OCI-LY1 (cell line): ENCODE measurements at regions not wholly inside any gene's neighbourhood (a gene's known extent, or its start where the extent isn't known, plus 50 kb on each side); places are given as distances from the start of the nearest gene placed in this dataset.

Experiments used
- H2AFZ ChIP-seq: fragments of 200-600 bp; sonication (generic), shearing (Covaris generic); 2 replicates; pipeline ENCODE4 v1.6.0; 2014; ENCODE audit warnings: antibody characterized with exemption, mild to moderate bottlenecking, low read length
- H3F3A ChIP-seq: fragments of 200-600 bp; sonication (generic), shearing (Covaris generic); 2 replicates; pipeline ENCODE4 v1.6.0; 2014; ENCODE audit warnings: mild to moderate bottlenecking, antibody characterized with exemption, low read length, moderate library complexity; ENCODE audit not compliant: insufficient read depth
- H3K27ac ChIP-seq: fragments of 200-600 bp; sonication (generic); 2 replicates; pipeline ENCODE4 v1.5.1; 2014; ENCODE audit warnings: low read length, mixed run types, mild to moderate bottlenecking, low read depth; ENCODE audit not compliant: poor library complexity, severe bottlenecking
- H3K27me3 ChIP-seq: fragments of 200-600 bp; sonication (generic); 2 replicates; pipeline ENCODE4 v1.6.0; 2014; ENCODE audit warnings: antibody characterized with exemption, mild to moderate bottlenecking, low read length, moderate library complexity; ENCODE audit not compliant: insufficient read depth
- H3K36me3 ChIP-seq: fragments of 200-600 bp; sonication (generic); 2 replicates; pipeline ENCODE4 v1.6.1; 2014; ENCODE audit warnings: mild to moderate bottlenecking, antibody characterized with exemption, low read length, moderate library complexity, mixed read lengths; ENCODE audit not compliant: insufficient read depth
- H3K4me1 ChIP-seq: fragments of 200-600 bp; sonication (generic); 2 replicates; pipeline ENCODE4 v1.5.1; 2014; ENCODE audit warnings: mild to moderate bottlenecking, low read length, moderate library complexity; ENCODE audit not compliant: insufficient read depth, severe bottlenecking
- H3K4me2 ChIP-seq: fragments of 200-600 bp; sonication (generic), shearing (Covaris generic); 2 replicates; pipeline ENCODE4 v1.6.1; 2014; ENCODE audit warnings: low read length
- H3K4me3 ChIP-seq: fragments of 200-600 bp; sonication (generic); 2 replicates; pipeline ENCODE4 v1.5.1; 2014; ENCODE audit warnings: low read length, low read depth, mild to moderate bottlenecking, mixed read lengths; ENCODE audit not compliant: poor library complexity, severe bottlenecking
- H3K79me2 ChIP-seq: fragments of 200-600 bp; shearing (Covaris generic); 2 replicates; pipeline ENCODE4 v1.6.1; 2016; ENCODE audit warnings: mixed run types, low read length, mixed read lengths; ENCODE audit not compliant: insufficient read depth
- H3K9ac ChIP-seq: fragments of 200-600 bp; sonication (generic), shearing (Covaris generic); 2 replicates; pipeline ENCODE4 v1.6.1; 2014; ENCODE audit warnings: mild to moderate bottlenecking, low read length, mixed read lengths
- H3K9me2 ChIP-seq: fragments of 200-600 bp; sonication (generic), shearing (Covaris generic); 2 replicates; pipeline ENCODE4 v1.6.1; 2014; ENCODE audit warnings: low read depth, mild to moderate bottlenecking, low read length, mixed read lengths
- H3K9me3 ChIP-seq: fragments of 200-600 bp; shearing (Covaris generic); 2 replicates; pipeline ENCODE4 v1.6.1; 2014; ENCODE audit warnings: low read length, mixed read lengths
- H4K20me1 ChIP-seq: fragments of 200-600 bp; sonication (generic), shearing (Covaris generic); 2 replicates; pipeline ENCODE4 v1.6.0; 2016; ENCODE audit warnings: mild to moderate bottlenecking, low read length; ENCODE audit not compliant: insufficient read depth
- CTCF ChIP-seq: fragments of 200-600 bp; sonication (generic), shearing (Covaris generic); IDR thresholded peaks from 2 replicates; pipeline ENCODE4 v1.5.1; 2017; ENCODE audit warnings: mild to moderate bottlenecking, antibody characterized with exemption, low read length, moderate library complexity, mixed read lengths
- EZH2 ChIP-seq: fragments of 200-600 bp; sonication (generic), shearing (Covaris generic); IDR thresholded peaks from 2 replicates; pipeline ENCODE4 v1.8.0; 2017; ENCODE audit warnings: borderline replicate concordance, mixed run types, mild to moderate bottlenecking, antibody characterized with exemption, low read length, moderate library complexity, mixed read lengths

DNA sequence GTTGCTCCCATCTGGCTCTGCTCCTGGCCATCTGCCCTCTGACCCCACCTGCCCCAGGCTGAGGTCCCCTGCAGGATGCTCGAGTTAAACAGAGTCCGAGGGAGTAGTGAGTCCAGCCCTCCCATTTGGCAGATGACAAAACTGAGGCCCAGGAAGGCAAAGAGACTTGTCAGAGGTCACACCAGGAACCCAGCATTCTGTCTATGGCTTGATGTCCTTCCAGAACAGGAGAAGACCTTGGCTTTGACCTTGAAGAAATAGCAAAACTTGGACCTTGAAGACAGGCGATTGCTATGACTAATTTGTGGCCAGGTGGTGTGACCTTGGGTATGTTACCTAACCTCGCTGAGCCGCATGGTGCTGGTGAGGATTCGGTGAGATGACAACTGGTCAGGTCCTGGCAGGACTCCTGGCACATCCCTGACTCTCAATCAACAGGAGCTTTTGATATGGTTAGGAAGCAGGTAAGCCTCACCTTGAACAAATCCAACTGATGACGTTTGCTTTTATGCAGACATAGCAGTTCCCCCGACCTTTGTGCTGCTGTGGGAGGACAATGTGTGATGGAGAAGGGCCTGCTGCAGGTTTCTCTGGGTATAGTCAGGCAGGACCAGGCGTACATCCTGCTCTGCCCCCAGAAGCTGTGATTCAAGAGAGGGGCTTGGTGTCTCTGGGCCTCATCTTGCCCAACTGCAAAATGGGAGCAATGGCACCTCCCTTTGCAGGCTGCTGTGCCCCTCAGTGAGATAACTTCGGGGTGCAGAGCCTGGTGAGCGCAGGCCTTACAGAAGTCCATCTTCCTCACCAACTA, 198.7 kb downstream of the C9orf50 start:
- Histone ChIP-seq H3K36me3 (no peaks in the 10 kb centered on the region), H3K27ac (no peak overlapping the region), H2AFZ (no peak overlapping the region), H3K27me3 (peaks cover 4% of the 10 kb centered on the region; the same call in 1 of the 2 replicates), H3K4me3 (no peak overlapping the region), H4K20me1 (no peaks in the 10 kb centered on the region), H3K9me3 (no peaks in the 10 kb centered on the region), H3K4me1 (peaks cover 5% of the 10 kb centered on the region), H3K79me2 (no peaks in the 10 kb centered on the region), H3K9me2 (no peaks in the 10 kb centered on the region), H3K9ac (no peak overlapping the region), H3F3A (no peaks in the 10 kb centered on the region), H3K4me2 (no peak overlapping the region)
- TF ChIP-seq EZH2: no peak
- TF ChIP-seq CTCF: no peak

DNA sequence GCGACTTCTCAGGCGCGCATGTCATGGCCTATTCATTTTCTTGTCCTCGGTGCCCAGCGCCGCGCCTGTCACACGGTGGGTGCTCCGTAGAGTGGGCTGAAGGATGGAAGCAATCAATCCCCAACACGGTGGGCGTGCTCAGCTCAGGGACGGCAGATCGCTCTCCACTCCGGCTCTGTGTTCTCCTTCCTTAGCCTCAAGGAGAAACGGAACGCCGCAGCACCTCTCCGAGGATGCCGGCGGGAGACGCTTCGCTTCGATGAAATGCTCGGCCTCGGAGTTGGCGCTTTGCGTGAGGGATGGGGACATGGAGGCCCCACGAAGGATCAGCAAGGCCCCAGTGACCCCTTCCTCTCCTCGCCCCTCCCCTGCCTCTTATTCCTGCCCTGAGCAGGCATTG, 199.5 kb downstream of the C9orf50 start:
- Histone ChIP-seq H3K27me3 (peaks cover 4% of the 10 kb centered on the region; the same call in 1 of the 2 replicates), H3K9me3 (no peaks in the 10 kb centered on the region), H3K4me3 (no peak overlapping the region), H3K9me2 (no peaks in the 10 kb centered on the region), H2AFZ (no peak overlapping the region), H4K20me1 (no peaks in the 10 kb centered on the region), H3K36me3 (no peaks in the 10 kb centered on the region), H3K27ac (no peak overlapping the region), H3K9ac (no peak overlapping the region), H3K4me1 (peaks cover 5% of the 10 kb centered on the region), H3F3A (no peaks in the 10 kb centered on the region), H3K4me2 (no peak overlapping the region), H3K79me2 (no peaks in the 10 kb centered on the region)
- TF ChIP-seq EZH2 (no peak), CTCF (no peak)

GRCh38 chr9:129420721-129421120, 200.2 kb downstream of the C9orf50 start:
- H3K27ac ChIP-seq: no peak overlapping the region
- no peaks in the 10 kb centered on the region for H3K9me2 ChIP-seq
- H3K27me3 ChIP-seq: peaks cover 4% of the 10 kb centered on the region; the same call in 1 of the 2 replicates
- peaks cover 5% of the 10 kb centered on the region for H3K4me1 ChIP-seq
- no peaks in the 10 kb centered on the region for H3K9me3 ChIP-seq
- H3K9ac ChIP-seq: no peak overlapping the region
- H3F3A ChIP-seq: no peaks in the 10 kb centered on the region
- H3K79me2 ChIP-seq: no peaks in the 10 kb centered on the region
- H3K4me2 ChIP-seq: no peak overlapping the region
- H4K20me1 ChIP-seq: no peaks in the 10 kb centered on the region
- no peak for TF ChIP-seq CTCF
- no peak for TF ChIP-seq EZH2
- H3K4me3 ChIP-seq: no peak overlapping the region
- H3K36me3 ChIP-seq: no peaks in the 10 kb centered on the region
- H2AFZ ChIP-seq: no peak overlapping the region
